ENCODE measurements at regions not wholly inside any gene's neighbourhood (a gene's known extent, or its start where the extent isn't known, plus 50 kb on each side); places are given as distances from the start of the nearest gene placed in this dataset.

DNA sequence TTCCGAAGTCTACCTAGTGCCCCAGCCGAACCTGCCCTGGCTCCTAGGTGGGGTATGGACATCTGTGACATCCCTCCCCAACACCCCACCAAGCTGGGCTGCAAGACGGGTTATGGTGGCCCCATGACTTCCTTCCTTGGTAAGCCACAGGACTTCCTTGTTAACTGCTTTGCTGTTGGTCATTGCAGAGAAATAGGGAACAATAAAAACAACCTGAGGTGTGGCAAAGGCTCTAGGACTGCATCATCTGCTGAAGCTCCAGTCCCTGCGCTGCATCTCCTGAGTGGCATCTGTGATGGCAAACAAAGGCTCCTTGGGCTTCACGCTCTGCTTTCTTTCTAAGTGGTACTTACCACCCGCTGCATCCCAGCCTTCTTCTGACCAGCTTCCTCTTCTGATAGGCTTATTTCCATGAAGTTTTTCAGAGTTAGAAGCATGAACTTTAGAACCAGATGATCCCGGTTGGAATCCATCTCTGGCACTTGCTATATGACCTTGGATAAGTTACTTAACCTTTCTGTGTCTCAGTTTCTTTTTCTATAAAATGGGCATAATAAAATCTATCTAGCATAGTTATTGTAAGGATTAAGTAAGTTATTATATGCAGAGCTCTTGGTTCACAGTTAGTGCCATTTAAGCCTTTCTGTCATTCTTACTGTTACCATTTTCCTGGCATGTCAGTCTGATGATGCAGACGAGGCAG is 216.8 kb downstream of the RPS24 start:
- no peak for DNase-seq

DNA sequence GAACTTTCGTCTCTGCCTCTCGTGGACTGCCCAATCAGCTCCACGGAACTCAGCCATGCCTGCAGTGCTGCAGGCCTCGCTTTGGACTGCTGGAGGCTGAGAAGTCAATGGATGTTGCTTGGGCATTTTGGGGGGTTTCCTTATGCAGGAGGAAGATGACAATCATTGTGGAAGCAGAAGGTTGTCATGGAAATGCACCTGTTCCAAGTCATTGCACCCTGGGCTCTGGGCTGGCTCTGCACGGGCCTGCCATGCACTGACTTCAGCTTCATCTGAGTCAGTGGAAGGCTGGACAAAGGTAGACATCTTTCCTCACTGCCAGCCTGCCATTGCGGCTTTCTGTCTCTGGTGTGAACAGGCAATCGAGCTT is 217.3 kb downstream of the RPS24 start:
- no peak for DNase-seq

DNA sequence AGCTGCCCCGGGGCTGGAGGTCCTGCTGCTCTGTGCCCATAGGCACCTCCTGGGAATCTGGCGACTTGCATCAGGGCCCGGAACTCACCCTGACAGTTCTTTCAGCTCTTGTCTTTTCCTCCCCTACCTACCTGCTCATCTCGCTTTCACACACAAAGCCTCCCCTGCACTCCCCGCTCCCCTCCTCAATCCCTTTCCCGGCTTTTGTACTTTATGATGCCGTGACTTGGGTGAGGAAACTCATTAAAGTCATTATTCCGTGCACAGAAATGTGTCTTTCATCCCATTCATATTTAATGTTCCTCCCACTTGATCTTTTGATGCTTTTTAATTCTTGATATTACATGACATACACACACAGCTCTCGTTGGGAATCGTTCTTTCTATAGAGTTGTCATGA is 218.6 kb downstream of the RPS24 start:
- DNase-seq: no peak

GRCh38 chr10:78253063-78253853 is 219.6 kb downstream of the RPS24 start:
- DNase-seq: no peak

- DNase-seq: no peak
Measured at GRCh38 chr10:78254013-78254412, 220.3 kb downstream of the RPS24 start.

GRCh38 chr10:78255214-78255613 is 221.6 kb downstream of the RPS24 start:
- DNase-seq: no peak

DNA sequence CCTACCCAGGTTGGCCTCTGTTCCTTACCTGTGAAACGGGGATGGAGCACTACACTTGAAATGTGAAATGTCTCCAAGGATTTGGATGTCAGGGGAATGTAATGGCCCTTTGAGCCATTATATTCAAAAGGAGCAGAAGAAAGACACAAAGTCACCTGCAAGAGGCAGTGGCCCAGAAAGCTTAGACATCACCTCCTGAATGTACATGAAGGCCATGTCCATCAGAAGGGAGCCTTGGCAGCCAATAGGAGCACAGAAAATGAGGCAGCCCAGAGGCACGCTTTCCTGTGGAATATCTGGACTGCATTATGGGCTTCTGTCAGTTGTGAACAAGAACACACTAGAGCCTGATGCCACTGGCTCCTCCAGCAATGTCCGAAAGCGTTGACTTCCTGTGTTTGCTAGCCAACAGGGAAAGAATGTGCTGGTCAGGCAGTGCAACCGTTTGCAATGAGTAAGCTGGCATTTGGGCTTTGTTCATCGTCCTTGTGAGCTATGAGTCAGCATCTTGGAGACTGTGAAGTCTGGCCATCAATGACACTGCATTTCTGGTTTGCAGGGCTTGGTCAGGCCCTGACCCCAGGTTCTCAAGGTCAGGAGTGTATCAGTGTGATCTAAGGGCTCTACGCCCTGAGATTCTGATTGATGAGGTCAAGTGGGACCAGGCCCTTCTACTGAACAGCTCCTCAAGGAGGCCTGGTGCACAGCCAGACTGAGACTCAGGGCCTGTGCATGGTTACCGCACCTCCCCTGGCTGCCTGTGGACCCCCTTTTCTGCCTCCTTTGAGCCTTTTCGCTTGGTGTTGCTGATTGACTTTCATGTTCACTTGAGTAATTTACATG is 222.4 kb downstream of the RPS24 start:
- DNase-seq: no peak

DNA sequence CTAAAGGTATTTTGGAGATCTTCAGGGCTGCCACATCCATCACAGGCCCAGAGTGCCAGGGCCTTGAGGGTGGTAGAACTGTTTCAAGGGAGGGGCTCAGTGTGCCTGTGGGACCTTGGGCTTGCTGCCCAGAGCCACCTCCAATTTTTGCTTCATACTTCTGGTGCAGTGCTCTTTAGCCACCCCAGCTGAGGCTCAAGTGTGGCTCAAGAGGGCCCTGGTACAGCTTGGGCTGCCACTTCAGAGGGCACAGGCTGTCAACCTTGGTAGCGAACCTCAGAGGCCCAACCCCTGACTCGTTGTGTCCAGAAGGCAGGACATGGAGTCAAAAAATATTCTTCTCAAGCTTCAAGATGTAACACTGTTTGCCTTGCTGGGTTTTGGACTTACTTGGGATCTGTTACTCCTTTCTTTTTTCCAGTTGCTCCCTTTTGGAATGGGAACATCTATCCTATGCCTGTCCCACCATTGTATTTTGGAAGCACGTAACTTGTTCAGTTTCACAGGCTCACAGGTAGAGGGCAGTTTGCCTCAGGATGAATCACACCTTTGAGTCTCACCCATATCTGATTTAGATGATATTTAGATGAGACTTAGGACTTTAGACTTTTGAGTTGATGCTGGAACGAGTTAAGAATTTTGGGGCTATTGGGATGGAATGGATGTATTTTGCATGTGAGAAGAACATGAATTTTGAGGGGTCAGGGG is 224.8 kb downstream of the RPS24 start:
- DNase-seq: no peak

GRCh38 chr10:78259391-78259790 is 225.7 kb downstream of the RPS24 start:
- no peak for DNase-seq

GRCh38 chr10:78260141-78260540 is 226.5 kb downstream of the RPS24 start:
- DNase-seq: no peak

DNA sequence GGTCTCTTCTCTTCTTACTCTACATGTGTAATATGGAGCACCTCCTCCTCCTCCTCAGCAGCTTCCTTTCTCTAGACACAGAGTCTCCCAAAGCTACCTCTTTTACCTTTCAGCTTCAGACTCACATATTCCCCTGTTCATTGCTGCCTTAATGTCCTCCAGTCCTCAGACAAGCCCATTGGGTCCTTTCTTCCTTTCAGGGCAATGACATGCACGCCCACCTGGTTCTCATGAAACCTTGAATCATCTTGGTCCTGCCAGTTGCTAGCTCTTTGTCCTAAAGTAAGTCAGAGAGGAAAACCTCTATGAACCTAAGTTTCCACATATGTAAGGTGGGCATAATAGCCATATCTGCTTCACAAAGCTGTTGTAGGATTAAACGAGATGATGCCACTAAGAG is 227.0 kb downstream of the RPS24 start:
- no peak for DNase-seq

DNA sequence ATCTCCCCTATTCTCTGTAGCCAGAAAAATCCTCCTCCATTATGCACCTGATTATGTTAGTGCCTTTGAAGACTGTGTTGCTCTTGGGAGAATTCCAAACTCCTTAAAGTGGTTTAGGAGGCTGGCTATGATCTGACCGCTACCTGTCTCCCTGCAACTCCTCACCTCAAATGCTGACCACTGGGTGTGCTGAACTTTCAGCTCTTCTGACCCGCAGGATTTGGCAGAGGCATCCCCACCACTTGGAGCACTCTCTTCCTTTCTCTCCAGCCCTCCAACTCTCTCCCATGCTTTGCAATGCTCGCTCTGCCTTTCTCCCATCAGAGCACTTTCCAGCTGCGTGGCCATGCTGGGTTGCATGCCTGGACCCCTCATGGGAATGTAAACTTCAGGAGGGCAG is 227.6 kb downstream of the RPS24 start:
- no peak for DNase-seq

DNA sequence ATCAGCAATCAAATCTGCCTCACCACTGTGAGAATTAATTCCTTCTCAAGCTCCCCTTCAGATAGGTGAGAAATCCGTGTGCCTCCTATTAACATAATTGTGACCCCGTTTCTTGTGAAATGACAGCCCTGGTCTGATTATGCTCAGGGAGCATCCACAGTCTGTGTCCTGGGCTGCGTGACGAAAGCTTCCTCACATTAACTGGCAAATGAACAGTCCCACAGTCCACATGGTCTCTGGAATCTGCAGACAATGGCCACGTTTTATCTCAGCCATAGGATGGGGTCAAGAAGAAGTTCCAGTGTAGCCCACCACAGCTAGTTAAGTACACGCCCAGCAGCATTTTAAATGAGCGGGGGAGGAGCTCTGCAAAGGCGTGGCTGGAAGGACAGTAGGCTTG is 229.2 kb downstream of the RPS24 start:
- DNase-seq: no peak

- no peak for DNase-seq
Measured at GRCh38 chr10:78263521-78263988, 229.9 kb downstream of the RPS24 start.

DNA sequence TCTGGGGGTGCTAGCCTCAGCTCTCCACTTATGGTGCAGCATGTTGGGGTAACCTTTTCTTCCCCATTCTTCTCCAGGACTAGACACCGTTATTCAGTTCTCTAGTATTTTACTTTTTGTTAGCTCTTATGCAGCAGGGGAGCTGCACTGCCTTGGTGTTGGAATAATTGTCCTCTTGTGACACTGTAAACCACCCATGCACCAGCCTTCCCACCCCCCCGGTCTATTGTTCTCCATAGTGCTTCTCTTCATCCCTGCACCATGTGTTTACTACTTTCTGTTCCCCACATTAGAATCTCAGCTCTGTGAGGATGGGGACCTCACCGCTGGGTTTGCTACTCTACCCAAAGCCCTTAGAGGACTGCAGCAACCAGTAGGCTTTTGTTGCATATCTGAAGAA is 230.7 kb downstream of the RPS24 start:
- no peak for DNase-seq

GRCh38 chr10:78266741-78267469 is 233.2 kb downstream of the RPS24 start:
- peak; percentile 54 for DNase-seq

DNA sequence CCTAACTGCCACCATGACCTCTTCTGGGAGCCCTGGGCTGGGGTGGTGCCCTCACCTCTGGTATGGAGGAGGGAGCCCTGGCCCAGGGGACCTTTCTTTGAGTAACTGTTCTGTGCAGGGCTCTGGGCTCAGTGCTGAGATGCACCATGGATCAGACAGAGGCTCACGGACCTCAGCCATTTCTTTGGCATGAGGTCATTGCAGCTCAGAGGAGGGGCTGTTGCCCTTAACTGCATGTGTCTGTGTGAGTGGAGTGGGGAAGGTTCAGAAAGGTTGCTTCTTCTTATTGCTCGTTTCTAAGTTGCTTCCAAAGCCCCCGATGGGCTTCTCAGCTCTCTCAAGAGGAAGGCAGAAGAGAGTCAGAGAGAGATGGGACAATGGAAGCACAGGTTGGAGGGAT is 233.9 kb downstream of the RPS24 start:
- peak; percentile 49 for DNase-seq

- no peak for DNase-seq
Measured at GRCh38 chr10:78269060-78269459, 235.4 kb downstream of the RPS24 start.

- no peak for DNase-seq
Measured at GRCh38 chr10:78272329-78272728, 238.7 kb downstream of the RPS24 start.

- DNase-seq: no peak
Measured at GRCh38 chr10:78274491-78274890, 240.8 kb downstream of the RPS24 start.

DNA sequence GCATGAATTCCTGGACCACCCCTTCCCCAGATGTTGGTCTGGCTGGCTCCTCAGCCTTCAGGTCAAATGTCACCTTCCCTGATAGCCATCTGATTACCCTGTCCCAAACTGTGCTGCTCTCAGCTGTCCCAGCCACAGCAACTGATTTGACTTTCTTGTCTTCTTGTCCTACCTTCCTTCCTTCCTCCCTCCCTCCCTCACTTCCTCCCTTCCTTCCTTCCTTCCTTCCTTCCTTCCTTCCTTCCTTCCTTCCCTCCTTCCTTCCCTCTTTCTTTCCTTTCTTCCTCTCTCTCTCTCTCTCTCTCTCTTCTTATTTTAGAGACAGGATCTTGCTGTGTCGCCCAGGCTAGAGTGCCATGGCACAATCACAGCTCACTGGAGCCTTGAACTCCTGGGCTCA is 242.5 kb downstream of the RPS24 start:
- DNase-seq: no peak

Data from eye (tissue), 1 donor.